Panc1 (cell line): ENCODE measurements at regions not wholly inside any gene's neighbourhood (a gene's known extent, or its start where the extent isn't known, plus 50 kb on each side); places are given as distances from the start of the nearest gene placed in this dataset.

Source experiments
- ATAC-seq: fragments of 200-7000 bp; cut with Tn5 transposase; 2 replicates; pipeline ENCODE4 v1.9.1; 2020; ENCODE audit warnings: mild to moderate bottlenecking, moderate library complexity
- BruUV-seq: library from RNA; stranded (reverse); fragments of 400-500 nt; replicated peaks from 2 replicates; lab custom pipeline; 2021; lab: Mats Ljungman, UMichigan
- CTCF ChIA-PET: fragments of 300-600 bp; sonication (Branson Sonifier 250); formaldehyde crosslinking; loops from one replicate; lab custom pipeline; 2022; ENCODE audit warnings: antibody characterized with exemption; lab: Charles Lee
- POLR2A ChIA-PET: fragments of 300-600 bp; sonication (Branson Sonifier 250); formaldehyde crosslinking; loops from one replicate; lab custom pipeline; 2022; ENCODE audit warnings: antibody characterized with exemption; lab: Charles Lee
- DNase-seq: peaks from one replicate; pipeline ENCODE4 v3.0.0-alpha.2; 2010; ENCODE audit warnings: low read depth, low spot score
- H3K27ac ChIP-seq: 2 replicates; pipeline ENCODE4 v1.5.1; 2011; ENCODE audit warnings: mild to moderate bottlenecking, low read length, inconsistent platforms
- H3K27me3 ChIP-seq: fragments of 200-500 bp; sonication (Bioruptor generic); 2 replicates; pipeline ENCODE4 v1.6.0; 2014; ENCODE audit warnings: low read length, inconsistent platforms; ENCODE audit not compliant: control insufficient read depth, insufficient read depth
- H3K36me3 ChIP-seq: fragments of 200-500 bp; sonication (Bioruptor generic); 2 replicates; pipeline ENCODE4 v1.5.1; 2014; ENCODE audit warnings: inconsistent platforms, mild to moderate bottlenecking, low read length, moderate library complexity; ENCODE audit not compliant: control insufficient read depth, insufficient read depth
- H3K4me1 ChIP-seq: 2 replicates; pipeline ENCODE4 v1.5.1; 2011; ENCODE audit warnings: inconsistent platforms, mild to moderate bottlenecking, low read length, moderate library complexity; ENCODE audit not compliant: control insufficient read depth, insufficient read depth
- H3K4me3 ChIP-seq, 2 experiments: 2 replicates each; pipeline ENCODE4 v1.5.1; 2011 to 2012; ENCODE audit warnings: low read depth in 2 of 2, low read length in 2 of 2, mild to moderate bottlenecking in 2 of 2, inconsistent platforms in 1 of 2, moderate library complexity in 1 of 2
- H3K9me3 ChIP-seq: fragments of 200-500 bp; sonication (Bioruptor generic); 2 replicates; pipeline ENCODE4 v1.5.1; 2014; ENCODE audit warnings: low read depth, mild to moderate bottlenecking, inconsistent platforms, low read length, moderate library complexity; ENCODE audit not compliant: control insufficient read depth, insufficient read depth
- CTCF ChIP-seq: fragments of 450-650 bp; IDR thresholded peaks from 2 replicates; pipeline ENCODE4 v1.5.1; 2017; ENCODE audit warnings: mild to moderate bottlenecking
- POLR2AphosphoS5 ChIP-seq: IDR thresholded peaks from 2 replicates; pipeline ENCODE4 v1.6.1; 2012; ENCODE audit warnings: mild to moderate bottlenecking, low read depth, low read length, moderate library complexity
- REST ChIP-seq, 2 experiments: IDR thresholded peaks; 2 replicates each; pipeline ENCODE4 v1.6.1; 2011 to 2012; ENCODE audit warnings: low read depth in 2 of 2, control low read depth in 1 of 2, low read length in 1 of 2, mild to moderate bottlenecking in 1 of 2, moderate library complexity in 1 of 2; ENCODE audit not compliant: insufficient read depth in 1 of 2
- SIN3A ChIP-seq: IDR thresholded peaks from 2 replicates; pipeline ENCODE4 v1.6.1; 2012; ENCODE audit warnings: low read depth, mild to moderate bottlenecking, low read length, moderate library complexity, borderline replicate concordance; ENCODE audit not compliant: insufficient read depth
- TCF7L2 ChIP-seq: IDR thresholded peaks from 2 replicates; pipeline ENCODE4 v1.6.1; 2011; ENCODE audit warnings: mild to moderate bottlenecking, low read depth, low read length, inconsistent platforms
- in situ Hi-C: cut with HindIII; loops from 2 replicates; pipeline ENCODE4 v1.10.0; 2016; ENCODE audit warnings: low sequenced_read_pairs, low pct_unique_long_range_greater_than_20kb
- intact Hi-C: fragments of 100-400 bp; cut with micrococcal nuclease; formaldehyde crosslinking; loops from one replicate; pipeline ENCODE4 v1.10.0; 2022; ENCODE audit not compliant: unreplicated experiment

- no peak for DNase-seq
- Histone ChIP-seq H3K4me1 (no peaks in the 10 kb centered on the region), H3K27me3 (no peaks in the 10 kb centered on the region), H3K9me3 (no peaks in the 10 kb centered on the region), H3K4me3 (no peak overlapping the region), H3K36me3 (no peaks in the 10 kb centered on the region), H3K27ac (no peak overlapping the region)
- POLR2A ChIA-PET = no interaction called here
- ATAC-seq = no peak
- CTCF ChIA-PET = interaction anchor here (0.5 to 0.6 kb wide), 2 partner anchors 176 to 216 kb away, joined by 3 to 5 read pairs; partner anchors contain the start of gene AGR2
- TF ChIP-seq POLR2AphosphoS5 = no peak
- TF ChIP-seq REST (IDR thresholded peaks at IDR 0.05; ENCODE audit: insufficient read depth in 1 of 2, low read depth in 2 of 2, low read length in 1 of 2) = no peak
- no peak for TF ChIP-seq CTCF
- TF ChIP-seq SIN3A = no peak
- TF ChIP-seq TCF7L2 = no peak
- no TSS peak for BruUV-seq
- intact Hi-C loops (no loop called here), in situ Hi-C loops (no loop called here)
These were observed 138.5 kb upstream of the AGR3 start for GRCh38 chr7:17020250-17020649.

GRCh38 chr7:17021205-17021604, 139.4 kb upstream of the AGR3 start:
- H3K27ac ChIP-seq = no peak overlapping the region
- H3K36me3 ChIP-seq = no peaks in the 10 kb centered on the region
- POLR2A ChIA-PET = no interaction called here
- no peaks in the 10 kb centered on the region for H3K4me1 ChIP-seq
- H3K9me3 ChIP-seq = no peaks in the 10 kb centered on the region
- in situ Hi-C loops = no loop called here
- ATAC-seq (no peak), DNase-seq (no peak)
- H3K4me3 ChIP-seq = no peak overlapping the region
- no peak for TF ChIP-seq REST (IDR thresholded peaks at IDR 0.05; ENCODE audit: insufficient read depth in 1 of 2, low read depth in 2 of 2, low read length in 1 of 2)
- TF ChIP-seq POLR2AphosphoS5 = no peak
- TF ChIP-seq TCF7L2 = no peak
- no peak for TF ChIP-seq SIN3A
- TF ChIP-seq CTCF = no peak
- no peaks in the 10 kb centered on the region for H3K27me3 ChIP-seq
- CTCF ChIA-PET = no interaction called here
- intact Hi-C loops = no loop called here
- BruUV-seq = no TSS peak
